ENCODE measurements at regions not wholly inside any gene's neighbourhood (a gene's known extent, or its start where the extent isn't known, plus 50 kb on each side); places are given as distances from the start of the nearest gene placed in this dataset.

GRCh38 chr11:15893080-15893492 is 463.3 kb downstream of the SOX6 start:
- no peak for DNase-seq (ENCODE audit: insufficient read length, low spot score)
- no peak for FAIRE-seq
- TF ChIP-seq POU2F2 (IDR thresholded peaks at IDR 0.05; ENCODE audit: low read depth, low read length), result no peak
- TF ChIP-seq SPI1 (IDR thresholded peaks at IDR 0.05; ENCODE audit: low read depth, low read length), result no peak
- TF ChIP-seq TAF1 (IDR thresholded peaks at IDR 0.05; ENCODE audit: low read depth, low read length), result no peak
- TF ChIP-seq POLR2A (IDR thresholded peaks at IDR 0.05; ENCODE audit: low read depth, low read length), result no peak
- no peak for TF ChIP-seq POLR2AphosphoS5 (IDR thresholded peaks at IDR 0.05; ENCODE audit: low read depth, low read length)
- no peak for TF ChIP-seq PAX5 (IDR thresholded peaks at IDR 0.05; ENCODE audit: insufficient read depth, low read length, severe bottlenecking)

GRCh38 chr11:15896026-15896425 is 460.3 kb downstream of the SOX6 start:
- FAIRE-seq, result no peak

GRCh38 chr11:15896530-15896929 is 459.8 kb downstream of the SOX6 start:
- DNase-seq (ENCODE audit: insufficient read length, low spot score) (no peak), FAIRE-seq (no peak)
- no peak for TF ChIP-seq POU2F2 (IDR thresholded peaks at IDR 0.05; ENCODE audit: low read depth, low read length)
- no peak for TF ChIP-seq TAF1 (IDR thresholded peaks at IDR 0.05; ENCODE audit: low read depth, low read length)
- TF ChIP-seq PAX5 (IDR thresholded peaks at IDR 0.05; ENCODE audit: insufficient read depth, low read length, severe bottlenecking), result no peak
- no peak for TF ChIP-seq SPI1 (IDR thresholded peaks at IDR 0.05; ENCODE audit: low read depth, low read length)
- no peak for TF ChIP-seq POLR2AphosphoS5 (IDR thresholded peaks at IDR 0.05; ENCODE audit: low read depth, low read length)
- TF ChIP-seq POLR2A (IDR thresholded peaks at IDR 0.05; ENCODE audit: low read depth, low read length), result no peak

More at GRCh38 chr11:15896026-15896425, 460.3 kb downstream of the SOX6 start:
- DNase-seq (ENCODE audit: insufficient read length, low spot score), result no peak
- TF ChIP-seq SPI1 (IDR thresholded peaks at IDR 0.05; ENCODE audit: low read depth, low read length), result no peak
- no peak for TF ChIP-seq POLR2AphosphoS5 (IDR thresholded peaks at IDR 0.05; ENCODE audit: low read depth, low read length)
- no peak for TF ChIP-seq TAF1 (IDR thresholded peaks at IDR 0.05; ENCODE audit: low read depth, low read length)
- TF ChIP-seq PAX5 (IDR thresholded peaks at IDR 0.05; ENCODE audit: insufficient read depth, low read length, severe bottlenecking), result no peak
- no peak for TF ChIP-seq POU2F2 (IDR thresholded peaks at IDR 0.05; ENCODE audit: low read depth, low read length)
- TF ChIP-seq POLR2A (IDR thresholded peaks at IDR 0.05; ENCODE audit: low read depth, low read length), result no peak

GRCh38 chr11:15897211-15897960 is 459.0 kb downstream of the SOX6 start:
- no peak for DNase-seq (ENCODE audit: insufficient read length, low spot score)

GRCh38 chr11:15901054-15901453 is 455.3 kb downstream of the SOX6 start:
- TF ChIP-seq POU2F2 (IDR thresholded peaks at IDR 0.05; ENCODE audit: low read depth, low read length) (no peak), PAX5 (IDR thresholded peaks at IDR 0.05; ENCODE audit: insufficient read depth, low read length, severe bottlenecking) (no peak), POLR2A (IDR thresholded peaks at IDR 0.05; ENCODE audit: low read depth, low read length) (no peak), POLR2AphosphoS5 (IDR thresholded peaks at IDR 0.05; ENCODE audit: low read depth, low read length) (no peak), TAF1 (IDR thresholded peaks at IDR 0.05; ENCODE audit: low read depth, low read length) (no peak), SPI1 (IDR thresholded peaks at IDR 0.05; ENCODE audit: low read depth, low read length) (no peak)
- no peak for DNase-seq (ENCODE audit: insufficient read length, low spot score)
- FAIRE-seq, result no peak

More at GRCh38 chr11:15897211-15897960, 459.0 kb downstream of the SOX6 start:
- no peak for FAIRE-seq
- no peak for TF ChIP-seq POLR2A (IDR thresholded peaks at IDR 0.05; ENCODE audit: low read depth, low read length)
- TF ChIP-seq POU2F2 (IDR thresholded peaks at IDR 0.05; ENCODE audit: low read depth, low read length), result no peak
- TF ChIP-seq POLR2AphosphoS5 (IDR thresholded peaks at IDR 0.05; ENCODE audit: low read depth, low read length), result no peak
- TF ChIP-seq PAX5 (IDR thresholded peaks at IDR 0.05; ENCODE audit: insufficient read depth, low read length, severe bottlenecking), result no peak
- no peak for TF ChIP-seq SPI1 (IDR thresholded peaks at IDR 0.05; ENCODE audit: low read depth, low read length)
- no peak for TF ChIP-seq TAF1 (IDR thresholded peaks at IDR 0.05; ENCODE audit: low read depth, low read length)

- no peak for FAIRE-seq
- DNase-seq (ENCODE audit: insufficient read length, low spot score), result no peak
- TF ChIP-seq POLR2AphosphoS5 (IDR thresholded peaks at IDR 0.05; ENCODE audit: low read depth, low read length) (no peak), POLR2A (IDR thresholded peaks at IDR 0.05; ENCODE audit: low read depth, low read length) (no peak), SPI1 (IDR thresholded peaks at IDR 0.05; ENCODE audit: low read depth, low read length) (no peak), PAX5 (IDR thresholded peaks at IDR 0.05; ENCODE audit: insufficient read depth, low read length, severe bottlenecking) (no peak), TAF1 (IDR thresholded peaks at IDR 0.05; ENCODE audit: low read depth, low read length) (no peak), POU2F2 (IDR thresholded peaks at IDR 0.05; ENCODE audit: low read depth, low read length) (no peak)
Measured at GRCh38 chr11:15901790-15902189, 454.6 kb downstream of the SOX6 start.

GRCh38 chr11:15903246-15903645 is 453.1 kb downstream of the SOX6 start:
- FAIRE-seq (no peak), DNase-seq (ENCODE audit: insufficient read length, low spot score) (no peak)
- TF ChIP-seq POLR2A (IDR thresholded peaks at IDR 0.05; ENCODE audit: low read depth, low read length), result no peak
- no peak for TF ChIP-seq POU2F2 (IDR thresholded peaks at IDR 0.05; ENCODE audit: low read depth, low read length)
- no peak for TF ChIP-seq PAX5 (IDR thresholded peaks at IDR 0.05; ENCODE audit: insufficient read depth, low read length, severe bottlenecking)
- no peak for TF ChIP-seq SPI1 (IDR thresholded peaks at IDR 0.05; ENCODE audit: low read depth, low read length)
- TF ChIP-seq TAF1 (IDR thresholded peaks at IDR 0.05; ENCODE audit: low read depth, low read length), result no peak
- no peak for TF ChIP-seq POLR2AphosphoS5 (IDR thresholded peaks at IDR 0.05; ENCODE audit: low read depth, low read length)

GRCh38 chr11:15905366-15906104 is 450.8 kb downstream of the SOX6 start:
- TF ChIP-seq POU2F2 (IDR thresholded peaks at IDR 0.05; ENCODE audit: low read depth, low read length) (no peak), POLR2AphosphoS5 (IDR thresholded peaks at IDR 0.05; ENCODE audit: low read depth, low read length) (no peak), POLR2A (IDR thresholded peaks at IDR 0.05; ENCODE audit: low read depth, low read length) (no peak), SPI1 (IDR thresholded peaks at IDR 0.05; ENCODE audit: low read depth, low read length) (no peak), TAF1 (IDR thresholded peaks at IDR 0.05; ENCODE audit: low read depth, low read length) (no peak), PAX5 (IDR thresholded peaks at IDR 0.05; ENCODE audit: insufficient read depth, low read length, severe bottlenecking) (no peak)
- no peak for DNase-seq (ENCODE audit: insufficient read length, low spot score)
- FAIRE-seq, result no peak

GRCh38 chr11:15906481-15907035 is 449.8 kb downstream of the SOX6 start:
- TF ChIP-seq POU2F2 (IDR thresholded peaks at IDR 0.05; ENCODE audit: low read depth, low read length), result no peak
- TF ChIP-seq TAF1 (IDR thresholded peaks at IDR 0.05; ENCODE audit: low read depth, low read length), result no peak
- no peak for TF ChIP-seq SPI1 (IDR thresholded peaks at IDR 0.05; ENCODE audit: low read depth, low read length)
- no peak for TF ChIP-seq POLR2A (IDR thresholded peaks at IDR 0.05; ENCODE audit: low read depth, low read length)
- TF ChIP-seq PAX5 (IDR thresholded peaks at IDR 0.05; ENCODE audit: insufficient read depth, low read length, severe bottlenecking), result no peak
- no peak for TF ChIP-seq POLR2AphosphoS5 (IDR thresholded peaks at IDR 0.05; ENCODE audit: low read depth, low read length)
- FAIRE-seq, result peak; percentile 50
- DNase-seq (ENCODE audit: insufficient read length, low spot score), result no peak
